Caco-2 (cell line): ENCODE measurements at regions not wholly inside any gene's neighbourhood (a gene's known extent, or its start where the extent isn't known, plus 50 kb on each side); places are given as distances from the start of the nearest gene placed in this dataset.

Experiments
- BruUV-seq: library from RNA; stranded (reverse); fragments of 400-500 nt; replicated peaks from 2 replicates; lab custom pipeline; 2021; lab: Mats Ljungman, UMichigan
- CTCF ChIA-PET: fragments of 300-600 bp; sonication (Branson Sonifier 250); formaldehyde crosslinking; loops from one replicate; lab custom pipeline; 2022; ENCODE audit warnings: antibody characterized with exemption; lab: Charles Lee
- POLR2A ChIA-PET: fragments of 300-600 bp; sonication (Branson Sonifier 250); formaldehyde crosslinking; loops from one replicate; lab custom pipeline; 2022; ENCODE audit warnings: antibody characterized with exemption; lab: Charles Lee
- DNase-seq, 2 experiments: peaks; one replicate each; pipeline versions ENCODE4 v3.0.0 to v3.0.0-alpha.2; 2020 to 2022
- H3K27me3 ChIP-seq: replicated peaks from 2 replicates; pipeline ENCODE4 v1.6.0; 2011; ENCODE audit warnings: low read length; ENCODE audit not compliant: control insufficient read depth, insufficient read depth
- H3K36me3 ChIP-seq: 2 replicates; pipeline ENCODE4 v1.5.1; 2011; ENCODE audit warnings: low read length; ENCODE audit not compliant: control insufficient read depth, insufficient read depth
- H3K4me1 ChIP-seq: fragments of 250-450 bp; sonication (Bioruptor Pico); 2 replicates; pipeline ENCODE4 v1.5.1; 2020; ENCODE audit warnings: mild to moderate bottlenecking
- H3K4me3 ChIP-seq: 2 replicates; pipeline ENCODE4 v1.5.1; 2011; ENCODE audit warnings: low read depth, mild to moderate bottlenecking, control low read depth, low read length
- H3K9me3 ChIP-seq: fragments of 250-450 bp; sonication (Bioruptor Pico); 2 replicates; pipeline ENCODE4 v1.5.1; 2020; ENCODE audit warnings: mild to moderate bottlenecking, moderate library complexity
- H3K27ac Mint-ChIP-seq: one replicate; pipeline ENCODE4 v1.8.0; 2022; ENCODE audit warnings: mixed read lengths; ENCODE audit not compliant: unreplicated experiment
- H3K27me3 Mint-ChIP-seq: one replicate; pipeline ENCODE4 v1.8.0; 2022; ENCODE audit warnings: mixed read lengths; ENCODE audit not compliant: insufficient read depth, unreplicated experiment
- H3K36me3 Mint-ChIP-seq: one replicate; pipeline ENCODE4 v1.8.0; 2022; ENCODE audit warnings: mild to moderate bottlenecking, mixed read lengths; ENCODE audit not compliant: insufficient read depth, unreplicated experiment
- H3K4me1 Mint-ChIP-seq: one replicate; pipeline ENCODE4 v1.8.0; 2022; ENCODE audit warnings: low read depth, mixed read lengths; ENCODE audit not compliant: unreplicated experiment
- H3K4me3 Mint-ChIP-seq: one replicate; pipeline ENCODE4 v1.8.0; 2022; ENCODE audit warnings: mild to moderate bottlenecking, moderate library complexity, mixed read lengths; ENCODE audit not compliant: unreplicated experiment
- H3K9me3 Mint-ChIP-seq: one replicate; pipeline ENCODE4 v1.8.0; 2022; ENCODE audit warnings: mixed read lengths; ENCODE audit not compliant: unreplicated experiment
- CTCF ChIP-seq, 2 experiments: fragments of 200-600 bp in 1 of 2; IDR thresholded peaks; 1 replicate in 1 of 2; 2 replicates in 1 of 2; pipeline versions ENCODE4 v1.5.1 to v1.8.0; 2011 to 2022; ENCODE audit warnings: antibody characterized with exemption in 1 of 2, control low read depth in 1 of 2, inconsistent platforms in 1 of 2, low read depth in 1 of 2, low read length in 1 of 2, mild to moderate bottlenecking in 1 of 2, moderate library complexity in 1 of 2; ENCODE audit not compliant: insufficient read depth in 1 of 2, severe bottlenecking in 1 of 2, unreplicated experiment in 1 of 2
- intact Hi-C: fragments of 100-400 bp; cut with micrococcal nuclease; formaldehyde crosslinking; loops from one replicate; pipeline ENCODE4 v1.10.0; 2022; ENCODE audit not compliant: unreplicated experiment

- peaks cover 8% of the 10 kb centered on the region for H3K27me3 Mint-ChIP-seq
- Histone ChIP-seq H3K36me3 (no peaks in the 10 kb centered on the region), H3K9me3 (no peaks in the 10 kb centered on the region), H3K27me3 (no peaks in the 10 kb centered on the region), H3K4me3 (no peak overlapping the region), H3K4me1 (no peaks in the 10 kb centered on the region)
- intact Hi-C loops: no loop called here
- DNase-seq: no peak
- no peak overlapping the region for H3K27ac Mint-ChIP-seq
- peaks cover 6% of the 10 kb centered on the region for H3K36me3 Mint-ChIP-seq
- ChIA-PET CTCF (no interaction called here), POLR2A (no interaction called here)
- no peak for TF ChIP-seq CTCF (IDR thresholded peaks at IDR 0.05; ENCODE audit: insufficient read depth in 1 of 2, low read depth in 1 of 2, low read length in 1 of 2, severe bottlenecking in 1 of 2, unreplicated experiment in 1 of 2)
- no peaks in the 10 kb centered on the region for H3K4me1 Mint-ChIP-seq
- no peaks in the 10 kb centered on the region for H3K9me3 Mint-ChIP-seq
- H3K4me3 Mint-ChIP-seq: no peak overlapping the region
- no TSS peak for BruUV-seq
These were observed 188.5 kb upstream of the ISX start for GRCh38 chr22:34877506-34877905.

GRCh38 chr22:34878171-34878570 lies 187.8 kb upstream of the ISX start:
- no peaks in the 10 kb centered on the region for H3K36me3 ChIP-seq
- no peak overlapping the region for H3K4me3 Mint-ChIP-seq
- ChIA-PET CTCF (no interaction called here), POLR2A (no interaction called here)
- H3K9me3 Mint-ChIP-seq: no peaks in the 10 kb centered on the region
- H3K4me1 ChIP-seq: no peaks in the 10 kb centered on the region
- intact Hi-C loops: no loop called here
- BruUV-seq: no TSS peak
- H3K9me3 ChIP-seq: no peaks in the 10 kb centered on the region
- DNase-seq: no peak
- H3K36me3 Mint-ChIP-seq: peaks cover 6% of the 10 kb centered on the region
- peaks cover 8% of the 10 kb centered on the region for H3K27me3 Mint-ChIP-seq
- H3K4me1 Mint-ChIP-seq: no peaks in the 10 kb centered on the region
- H3K27me3 ChIP-seq: no peaks in the 10 kb centered on the region
- no peak overlapping the region for H3K4me3 ChIP-seq
- H3K27ac Mint-ChIP-seq: no peak overlapping the region
- TF ChIP-seq CTCF (IDR thresholded peaks at IDR 0.05; ENCODE audit: insufficient read depth in 1 of 2, low read depth in 1 of 2, low read length in 1 of 2, severe bottlenecking in 1 of 2, unreplicated experiment in 1 of 2): no peak

DNA sequence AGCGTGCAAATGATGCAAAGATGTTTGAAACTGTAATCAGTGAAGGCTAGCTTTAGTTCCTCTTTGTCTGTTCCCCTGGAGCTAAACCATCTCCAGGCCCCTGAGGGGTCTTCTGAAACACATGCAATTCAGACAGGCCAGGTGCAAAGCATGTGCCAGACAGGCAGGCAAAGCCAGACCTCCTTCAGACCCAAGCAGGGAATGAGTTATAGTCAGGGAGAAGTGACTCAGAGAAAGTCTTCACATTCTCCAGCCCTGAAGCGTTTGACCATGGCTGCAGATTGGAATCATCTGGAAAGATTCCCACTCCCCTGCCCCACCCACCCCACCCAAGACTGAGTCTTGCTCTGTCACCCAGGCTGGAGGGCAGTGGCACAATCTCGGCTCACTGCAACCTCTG lies 187.0 kb upstream of the ISX start:
- peaks cover 6% of the 10 kb centered on the region for H3K36me3 Mint-ChIP-seq
- no peaks in the 10 kb centered on the region for H3K9me3 Mint-ChIP-seq
- TF ChIP-seq CTCF (IDR thresholded peaks at IDR 0.05; ENCODE audit: insufficient read depth in 1 of 2, low read depth in 1 of 2, low read length in 1 of 2, severe bottlenecking in 1 of 2, unreplicated experiment in 1 of 2): no peak
- Histone ChIP-seq H3K4me1 (no peaks in the 10 kb centered on the region), H3K36me3 (no peaks in the 10 kb centered on the region), H3K9me3 (no peaks in the 10 kb centered on the region), H3K4me3 (no peak overlapping the region), H3K27me3 (no peaks in the 10 kb centered on the region)
- BruUV-seq: no TSS peak
- no peak for DNase-seq
- CTCF ChIA-PET: no interaction called here
- no peaks in the 10 kb centered on the region for H3K4me1 Mint-ChIP-seq
- POLR2A ChIA-PET: no interaction called here
- H3K4me3 Mint-ChIP-seq: no peak overlapping the region
- H3K27me3 Mint-ChIP-seq: peaks cover 15% of the 10 kb centered on the region
- no peak overlapping the region for H3K27ac Mint-ChIP-seq
- intact Hi-C loops: no loop called here
